Natural killer cell (primary cell): ENCODE measurements at regions not wholly inside any gene's neighbourhood (a gene's known extent, or its start where the extent isn't known, plus 50 kb on each side); places are given as distances from the start of the nearest gene placed in this dataset.

ENCODE experiments used
- ATAC-seq, 3 donors: fragments of 150-1000 bp in 2 of 3; fragments of 200-7000 bp in 1 of 3; cut with Tn5 transposase; 1 replicate in 1 of 3; 2 replicates in 2 of 3; pipeline ENCODE4 v1.10.0; 2021; ENCODE audit warnings: mild to moderate bottlenecking in 2 of 3, moderate library complexity in 2 of 3
- DNase-seq, 2 donors: peaks; one replicate each; pipeline versions ENCODE4 v3.0.0 to v3.0.0-alpha.2; 2013 to 2021; ENCODE audit warnings: mixed read lengths in 1 of 2
- H3K27ac ChIP-seq: one replicate; pipeline ENCODE4 v1.5.1; 2013; ENCODE audit warnings: mild to moderate bottlenecking, low read length
- H3K27me3 ChIP-seq: one replicate; pipeline ENCODE4 v1.6.1; 2013; ENCODE audit warnings: low read length; ENCODE audit not compliant: control insufficient read depth, insufficient read depth
- H3K36me3 ChIP-seq: one replicate; pipeline ENCODE4 v1.6.1; 2013; ENCODE audit warnings: low read length; ENCODE audit not compliant: control insufficient read depth, insufficient read depth
- H3K4me1 ChIP-seq: one replicate; pipeline ENCODE4 v1.6.1; 2013; ENCODE audit warnings: low read length; ENCODE audit not compliant: control insufficient read depth, insufficient read depth
- H3K4me3 ChIP-seq: one replicate; pipeline ENCODE4 v1.5.1; 2013; ENCODE audit warnings: low read length
- H3K9me3 ChIP-seq: one replicate; pipeline ENCODE4 v1.6.1; 2013; ENCODE audit warnings: low read length; ENCODE audit not compliant: control insufficient read depth, insufficient read depth
- H3K27ac Mint-ChIP-seq, 2 donors: one replicate each; pipeline ENCODE4 v1.8.0; 2022; ENCODE audit warnings: mild to moderate bottlenecking in 2 of 2, mixed read lengths in 2 of 2, moderate library complexity in 1 of 2
- H3K27me3 Mint-ChIP-seq, 2 donors: one replicate each; pipeline ENCODE4 v1.8.0; 2022; ENCODE audit warnings: low read depth in 2 of 2, mixed read lengths in 2 of 2
- H3K36me3 Mint-ChIP-seq: one replicate; pipeline ENCODE4 v1.8.0; 2022; ENCODE audit warnings: mixed read lengths
- H3K4me1 Mint-ChIP-seq, 2 donors: one replicate each; pipeline ENCODE4 v1.8.0; 2022; ENCODE audit warnings: mixed read lengths in 2 of 2
- H3K4me3 Mint-ChIP-seq: one replicate; pipeline ENCODE4 v1.8.0; 2022; ENCODE audit warnings: mild to moderate bottlenecking, moderate library complexity, mixed read lengths
- H3K9me3 Mint-ChIP-seq, 2 donors: one replicate each; pipeline ENCODE4 v1.8.0; 2022; ENCODE audit warnings: mixed read lengths in 2 of 2
- CTCF ChIP-seq: fragments of 200-600 bp; IDR thresholded peaks from one replicate; pipeline ENCODE4 v1.8.0; 2022; ENCODE audit warnings: antibody characterized with exemption
- WGBS: methylation state at CpG from one replicate; pipeline ENCODE4 v1.1.7; 2013; ENCODE audit warnings: missing lambda C conversion rate; ENCODE audit not compliant: insufficient coverage; 5-methylcytosine and 5-hydroxymethylcytosine counted together
- intact Hi-C: fragments of 100-400 bp; cut with micrococcal nuclease; formaldehyde crosslinking; loops from one replicate; pipeline ENCODE4 v1.14.2; 2022

- no peaks in the 10 kb centered on the region for H3K4me1 ChIP-seq
- 71% methylated on average over 6 of the region's 7 CpGs for WGBS
- DNase-seq: no peak
- H3K4me3 ChIP-seq: no peak overlapping the region
- H3K36me3 ChIP-seq: no peaks in the 10 kb centered on the region
- intact Hi-C loops: no loop called here
- H3K27ac Mint-ChIP-seq: no peak overlapping the region
- H3K9me3 Mint-ChIP-seq: peaks cover 10 to 14% of the 10 kb centered on the region in 2 donors
- H3K36me3 Mint-ChIP-seq: no peaks in the 10 kb centered on the region
- H3K4me1 Mint-ChIP-seq: no peaks in the 10 kb centered on the region
- no peak overlapping the region for H3K4me3 Mint-ChIP-seq
- no peak overlapping the region for H3K27ac ChIP-seq
- H3K27me3 Mint-ChIP-seq: no peaks in the 10 kb centered on the region
- no peaks in the 10 kb centered on the region for H3K27me3 ChIP-seq
- no peaks in the 10 kb centered on the region for H3K9me3 ChIP-seq
- no peak for ATAC-seq
- no peak for TF ChIP-seq CTCF
These were observed 390.0 kb upstream of the NOVA1 start for GRCh38 chr14:26987744-26988363.

GRCh38 chr14:26990946-26991345, 393.1 kb upstream of the NOVA1 start:
- Histone ChIP-seq H3K4me3 (no peak overlapping the region), H3K27me3 (no peaks in the 10 kb centered on the region), H3K36me3 (no peaks in the 10 kb centered on the region), H3K4me1 (no peaks in the 10 kb centered on the region), H3K9me3 (no peaks in the 10 kb centered on the region), H3K27ac (no peak overlapping the region)
- TF ChIP-seq CTCF: no peak
- H3K27ac Mint-ChIP-seq: no peak overlapping the region
- intact Hi-C loops: no loop called here
- no peak overlapping the region for H3K4me3 Mint-ChIP-seq
- H3K4me1 Mint-ChIP-seq: no peaks in the 10 kb centered on the region
- no peak for DNase-seq
- H3K27me3 Mint-ChIP-seq: no peaks in the 10 kb centered on the region
- peaks cover 9 to 11% of the 10 kb centered on the region in 2 donors for H3K9me3 Mint-ChIP-seq
- ATAC-seq: no peak
- H3K36me3 Mint-ChIP-seq: no peaks in the 10 kb centered on the region

- TF ChIP-seq CTCF: no peak
- H3K27ac Mint-ChIP-seq: no peak overlapping the region
- Histone ChIP-seq H3K4me3 (no peak overlapping the region), H3K36me3 (no peaks in the 10 kb centered on the region), H3K27me3 (no peaks in the 10 kb centered on the region), H3K27ac (no peak overlapping the region), H3K4me1 (no peaks in the 10 kb centered on the region), H3K9me3 (no peaks in the 10 kb centered on the region)
- H3K4me3 Mint-ChIP-seq: no peak overlapping the region
- H3K36me3 Mint-ChIP-seq: no peaks in the 10 kb centered on the region
- H3K4me1 Mint-ChIP-seq: no peaks in the 10 kb centered on the region
- DNase-seq (no peak), ATAC-seq (no peak)
- H3K9me3 Mint-ChIP-seq: peaks cover 12 to 16% of the 10 kb centered on the region in 2 donors
- intact Hi-C loops: no loop called here
- 72% methylated on average over 2 of the region's 3 CpGs for WGBS
- H3K27me3 Mint-ChIP-seq: no peaks in the 10 kb centered on the region
These were observed 394.7 kb upstream of the NOVA1 start for GRCh38 chr14:26992403-26993115.

GRCh38 chr14:26993556-26993955, 395.7 kb upstream of the NOVA1 start:
- Histone ChIP-seq H3K4me1 (no peaks in the 10 kb centered on the region), H3K27me3 (no peaks in the 10 kb centered on the region), H3K4me3 (no peak overlapping the region), H3K9me3 (no peaks in the 10 kb centered on the region), H3K36me3 (no peaks in the 10 kb centered on the region), H3K27ac (no peak overlapping the region)
- H3K4me3 Mint-ChIP-seq: no peak overlapping the region
- ATAC-seq (no peak), DNase-seq (no peak)
- intact Hi-C loops: no loop called here
- no peaks in the 10 kb centered on the region for H3K27me3 Mint-ChIP-seq
- 66% methylated on average over 2 of the region's 2 CpGs for WGBS
- no peaks in the 10 kb centered on the region for H3K36me3 Mint-ChIP-seq
- no peak overlapping the region for H3K27ac Mint-ChIP-seq
- peaks cover 10 to 15% of the 10 kb centered on the region in 2 donors for H3K9me3 Mint-ChIP-seq
- TF ChIP-seq CTCF: no peak
- H3K4me1 Mint-ChIP-seq: no peaks in the 10 kb centered on the region
